Suprapubic skin (tissue), 4 donors: ENCODE measurements at regions not wholly inside any gene's neighbourhood (a gene's known extent, or its start where the extent isn't known, plus 50 kb on each side); places are given as distances from the start of the nearest gene placed in this dataset.

Source experiments
- DNase-seq, 2 donors: peaks; one replicate each; pipeline ENCODE4 v3.0.0-alpha.2; 2019; ENCODE audit warnings: low spot score in 2 of 2
- H3K27ac ChIP-seq: fragments of 200-600 bp; sonication (generic); one replicate; pipeline ENCODE4 v1.5.1; 2019
- H3K27me3 ChIP-seq: fragments of 200-600 bp; sonication (generic); one replicate; pipeline ENCODE4 v1.5.1; 2019
- H3K36me3 ChIP-seq: fragments of 200-600 bp; sonication (generic); one replicate; pipeline ENCODE4 v1.5.1; 2019
- H3K4me1 ChIP-seq: fragments of 200-600 bp; sonication (generic); one replicate; pipeline ENCODE4 v1.5.1; 2019
- H3K4me3 ChIP-seq: fragments of 200-600 bp; sonication (generic); one replicate; pipeline ENCODE4 v1.5.1; 2019; ENCODE audit warnings: mild to moderate bottlenecking
- H3K9me3 ChIP-seq: fragments of 200-600 bp; sonication (generic); one replicate; pipeline ENCODE4 v1.5.1; 2019
- CTCF ChIP-seq, 2 donors: fragments of 200-600 bp in 1 of 2; fragments of 450-650 bp in 1 of 2; sonication (generic) in 1 of 2; IDR thresholded peaks; one replicate each; pipeline ENCODE4 v1.5.1; 2016 to 2019; ENCODE audit warnings: antibody characterized with exemption in 2 of 2, mild to moderate bottlenecking in 1 of 2, moderate library complexity in 1 of 2
- EP300 ChIP-seq: sonication (generic); formaldehyde crosslinking; IDR thresholded peaks from one replicate; pipeline ENCODE4 v1.6.1; 2017; ENCODE audit warnings: antibody characterized with exemption
- POLR2A ChIP-seq, 2 donors: fragments of 450-650 bp; IDR thresholded peaks; one replicate each; pipeline ENCODE4 v1.6.1; 2017; ENCODE audit warnings: antibody characterized with exemption in 2 of 2, mild to moderate bottlenecking in 2 of 2, moderate library complexity in 2 of 2
- POLR2AphosphoS5 ChIP-seq, 3 donors: sonication (generic); formaldehyde crosslinking; IDR thresholded peaks; one replicate each; pipeline ENCODE4 v1.6.1; 2017; ENCODE audit warnings: antibody characterized with exemption in 3 of 3
- WGBS: methylation state at CpG from one replicate; pipeline ENCODE4 v1.1.5; 2018; 5-methylcytosine and 5-hydroxymethylcytosine counted together

- Histone ChIP-seq H3K4me1 (no peaks in the 10 kb centered on the region), H3K27me3 (no peaks in the 10 kb centered on the region), H3K4me3 (no peak overlapping the region), H3K9me3 (no peaks in the 10 kb centered on the region), H3K27ac (no peak overlapping the region), H3K36me3 (no peaks in the 10 kb centered on the region)
- WGBS: 82% methylated on average over 2 of the region's 2 CpGs
- DNase-seq: no peak
- TF ChIP-seq EP300: no peak
- no peak for TF ChIP-seq CTCF (IDR thresholded peaks at IDR 0.05)
- no peak for TF ChIP-seq POLR2A (IDR thresholded peaks at IDR 0.05)
- TF ChIP-seq POLR2AphosphoS5 (IDR thresholded peaks at IDR 0.05): no peak
Observed at GRCh38 chr2:223176970-223177369, 125.0 kb downstream of the KCNE4 start.

GRCh38 chr2:223180463-223180862 lies 128.5 kb downstream of the KCNE4 start:
- Histone ChIP-seq H3K36me3 (no peaks in the 10 kb centered on the region), H3K27me3 (no peaks in the 10 kb centered on the region), H3K27ac (no peak overlapping the region), H3K4me3 (no peak overlapping the region), H3K9me3 (no peaks in the 10 kb centered on the region), H3K4me1 (no peaks in the 10 kb centered on the region)
- TF ChIP-seq POLR2A (IDR thresholded peaks at IDR 0.05) (no peak), CTCF (IDR thresholded peaks at IDR 0.05) (no peak), EP300 (no peak), POLR2AphosphoS5 (IDR thresholded peaks at IDR 0.05) (no peak)
- DNase-seq: no peak
- WGBS: 33% methylated on average over 2 of the region's 2 CpGs

GRCh38 chr2:223181561-223181960 lies 129.6 kb downstream of the KCNE4 start:
- H3K36me3 ChIP-seq: no peaks in the 10 kb centered on the region
- WGBS: 86% methylated on average over 1 of the region's 1 CpG
- TF ChIP-seq POLR2A (IDR thresholded peaks at IDR 0.05) (no peak), CTCF (IDR thresholded peaks at IDR 0.05) (no peak), POLR2AphosphoS5 (IDR thresholded peaks at IDR 0.05) (no peak), EP300 (no peak)

DNA sequence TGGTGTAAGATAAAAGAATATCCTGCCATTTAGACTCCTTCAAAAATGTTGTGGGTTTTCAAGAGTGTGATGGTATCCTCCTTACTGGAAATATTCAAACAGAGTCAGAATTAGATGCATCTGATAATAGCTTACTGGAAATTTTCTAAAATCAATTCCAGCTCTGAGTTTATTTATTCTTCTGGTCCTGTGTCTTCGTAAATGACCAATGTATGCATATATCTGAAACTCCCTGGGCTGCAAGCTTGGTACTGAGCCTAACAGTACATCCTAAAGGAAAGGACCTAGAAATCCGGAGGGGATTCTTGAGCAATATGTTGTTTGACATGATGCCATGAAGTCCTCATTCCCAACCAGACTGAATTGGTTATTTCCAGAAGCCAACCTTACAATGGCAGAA lies 130.4 kb downstream of the KCNE4 start:
- no peak for DNase-seq
- 87% methylated on average over 2 of the region's 2 CpGs for WGBS
- H3K27me3 ChIP-seq: no peaks in the 10 kb centered on the region
- H3K36me3 ChIP-seq: no peaks in the 10 kb centered on the region
- no peaks in the 10 kb centered on the region for H3K9me3 ChIP-seq
- no peak overlapping the region for H3K4me3 ChIP-seq
- H3K4me1 ChIP-seq: no peaks in the 10 kb centered on the region
- H3K27ac ChIP-seq: no peak overlapping the region
- TF ChIP-seq POLR2A (IDR thresholded peaks at IDR 0.05): no peak
- no peak for TF ChIP-seq CTCF (IDR thresholded peaks at IDR 0.05)
- no peak for TF ChIP-seq POLR2AphosphoS5 (IDR thresholded peaks at IDR 0.05)
- no peak for TF ChIP-seq EP300

More at GRCh38 chr2:223181561-223181960, 129.6 kb downstream of the KCNE4 start:
- Histone ChIP-seq H3K4me3 (no peak overlapping the region), H3K27ac (no peak overlapping the region), H3K27me3 (no peaks in the 10 kb centered on the region), H3K4me1 (no peaks in the 10 kb centered on the region), H3K9me3 (no peaks in the 10 kb centered on the region)
- DNase-seq: no peak

GRCh38 chr2:223185638-223186037 lies 133.6 kb downstream of the KCNE4 start:
- DNase-seq: no peak
- H3K4me3 ChIP-seq: no peak overlapping the region
- H3K27me3 ChIP-seq: no peaks in the 10 kb centered on the region
- no peaks in the 10 kb centered on the region for H3K9me3 ChIP-seq
- no peaks in the 10 kb centered on the region for H3K4me1 ChIP-seq
- H3K27ac ChIP-seq: no peak overlapping the region
- TF ChIP-seq POLR2A (IDR thresholded peaks at IDR 0.05) (no peak), POLR2AphosphoS5 (IDR thresholded peaks at IDR 0.05) (no peak), EP300 (no peak), CTCF (IDR thresholded peaks at IDR 0.05) (no peak)
- no peaks in the 10 kb centered on the region for H3K36me3 ChIP-seq
- WGBS: 96% methylated on average over 4 of the region's 4 CpGs
